NCI-H345 (cell line): ENCODE measurements at regions not wholly inside any gene's neighbourhood (a gene's known extent, or its start where the extent isn't known, plus 50 kb on each side); places are given as distances from the start of the nearest gene placed in this dataset.

ENCODE experiments used
- DNase-seq: peaks from one replicate; lab custom pipeline; 2025; lab: John Stamatoyannopoulos, UW

- no peak for DNase-seq
Measured at GRCh38 chr1:36717431-36717830, 234.7 kb upstream of the CSF3R start.

GRCh38 chr1:36715797-36716196 lies 233.1 kb upstream of the CSF3R start:
- no peak for DNase-seq

GRCh38 chr1:36714301-36714700 lies 231.6 kb upstream of the CSF3R start:
- no peak for DNase-seq

GRCh38 chr1:36711480-36711879 lies 228.8 kb upstream of the CSF3R start:
- no peak for DNase-seq

- no peak for DNase-seq
Measured at GRCh38 chr1:36710951-36711350, 228.2 kb upstream of the CSF3R start.

- DNase-seq = no peak
Measured at GRCh38 chr1:36709869-36710481, 227.3 kb upstream of the CSF3R start.

GRCh38 chr1:36708587-36708986 lies 225.9 kb upstream of the CSF3R start:
- DNase-seq = no peak

- no peak for DNase-seq
Measured at GRCh38 chr1:36707221-36707620, 224.5 kb upstream of the CSF3R start.

GRCh38 chr1:36706416-36706815 lies 223.7 kb upstream of the CSF3R start:
- no peak for DNase-seq

- DNase-seq = no peak
Measured at GRCh38 chr1:36705629-36706028, 222.9 kb upstream of the CSF3R start.

- peak; percentile 83 for DNase-seq
Measured at GRCh38 chr1:36703526-36704208, 221.0 kb upstream of the CSF3R start.

GRCh38 chr1:36702963-36703362 lies 220.2 kb upstream of the CSF3R start:
- no peak for DNase-seq

GRCh38 chr1:36699113-36699911 lies 216.6 kb upstream of the CSF3R start:
- DNase-seq = no peak

GRCh38 chr1:36697836-36698605 lies 215.3 kb upstream of the CSF3R start:
- no peak for DNase-seq

- DNase-seq = no peak
Measured at GRCh38 chr1:36696261-36696940, 213.7 kb upstream of the CSF3R start.

- DNase-seq = no peak
Measured at GRCh38 chr1:36693603-36694002, 210.9 kb upstream of the CSF3R start.

- no peak for DNase-seq
Measured at GRCh38 chr1:36693161-36693525, 210.4 kb upstream of the CSF3R start.

GRCh38 chr1:36692465-36693160 lies 209.9 kb upstream of the CSF3R start:
- DNase-seq = no peak

- no peak for DNase-seq
Measured at GRCh38 chr1:36691374-36691773, 208.7 kb upstream of the CSF3R start.

- DNase-seq = peak; percentile 5
Measured at GRCh38 chr1:36689992-36690391, 207.3 kb upstream of the CSF3R start.

- no peak for DNase-seq
Measured at GRCh38 chr1:36687312-36687711, 204.6 kb upstream of the CSF3R start.
